T-cell (primary cell): ENCODE measurements at regions not wholly inside any gene's neighbourhood (a gene's known extent, or its start where the extent isn't known, plus 50 kb on each side); places are given as distances from the start of the nearest gene placed in this dataset.

Source experiments
- ATAC-seq, 4 experiments: fragments of 200-7000 bp in 3 of 4; fragments of 150-1000 bp in 1 of 4; cut with Tn5 transposase; replicated peaks in 1 of 4; 1 replicate in 3 of 4; 2 replicates in 1 of 4; pipeline ENCODE4 v1.10.0; 2021; ENCODE audit warnings: moderate library complexity in 3 of 4, mild to moderate bottlenecking in 2 of 4, moderate number of reproducible peaks in 1 of 4
- CTCF ChIA-PET, 2 donors: fragments of 300-600 bp; sonication (Branson Sonifier 250); formaldehyde crosslinking; loops; one replicate each; lab custom pipeline; 2022; ENCODE audit warnings: antibody characterized with exemption in 2 of 2; lab: Charles Lee
- POLR2A ChIA-PET, 2 donors: fragments of 300-600 bp; sonication (Branson Sonifier 250); formaldehyde crosslinking; loops; one replicate each; lab custom pipeline; 2022; ENCODE audit warnings: antibody characterized with exemption in 2 of 2; lab: Charles Lee
- DNase-seq, 35 experiments: peaks; one replicate each; pipeline versions ENCODE4 v3.0.0 to v3.0.0-alpha.2; 2013 to 2023
- H3K27ac ChIP-seq: one replicate; pipeline ENCODE4 v1.5.1; 2013; ENCODE audit warnings: low read length
- H3K27me3 ChIP-seq, 2 experiments: replicated peaks in 1 of 2; 1 replicate in 1 of 2; 2 replicates in 1 of 2; pipeline versions ENCODE4 v1.6.1 to v1.7.0; 2013; ENCODE audit warnings: low read length in 1 of 2, mixed read lengths in 1 of 2; ENCODE audit not compliant: control insufficient read depth in 2 of 2, insufficient read depth in 2 of 2; ENCODE audit errors: extremely low read depth in 1 of 2
- H3K36me3 ChIP-seq, 2 donors: 1 replicate in 1 of 2; 2 replicates in 1 of 2; pipeline versions ENCODE4 v1.6.1 to v1.7.0; 2013; ENCODE audit warnings: low read length in 1 of 2; ENCODE audit not compliant: control insufficient read depth in 2 of 2, insufficient read depth in 1 of 2; ENCODE audit errors: extremely low read depth in 1 of 2
- H3K4me1 ChIP-seq, 2 experiments: 1 replicate in 1 of 2; 2 replicates in 1 of 2; pipeline versions ENCODE4 v1.6.1 to v1.7.0; 2013; ENCODE audit warnings: low read length in 2 of 2, mixed read lengths in 1 of 2; ENCODE audit not compliant: insufficient read depth in 2 of 2, control insufficient read depth in 1 of 2; ENCODE audit errors: extremely low read depth in 1 of 2
- H3K4me3 ChIP-seq, 2 donors: 1 replicate in 1 of 2; 2 replicates in 1 of 2; pipeline versions ENCODE4 v1.5.1 to v1.7.0; 2013; ENCODE audit warnings: mild to moderate bottlenecking in 2 of 2, low read length in 1 of 2, moderate library complexity in 1 of 2; ENCODE audit not compliant: control insufficient read depth in 1 of 2; ENCODE audit errors: extremely low read depth in 1 of 2
- H3K9me3 ChIP-seq: 2 replicates; pipeline ENCODE4 v1.7.0; 2013
- H3K27ac Mint-ChIP-seq, 2 donors: one replicate each; pipeline ENCODE4 v1.8.0; 2020 to 2021; ENCODE audit warnings: mild to moderate bottlenecking in 2 of 2, mixed read lengths in 2 of 2
- H3K27me3 Mint-ChIP-seq, 2 donors: one replicate each; pipeline ENCODE4 v1.8.0; 2021 to 2022; ENCODE audit warnings: mixed read lengths in 2 of 2
- H3K36me3 Mint-ChIP-seq: one replicate; pipeline ENCODE4 v1.8.0; 2021; ENCODE audit warnings: mixed read lengths
- H3K4me1 Mint-ChIP-seq, 3 donors: one replicate each; pipeline ENCODE4 v1.8.0; 2020 to 2022; ENCODE audit warnings: mixed read lengths in 3 of 3, mild to moderate bottlenecking in 1 of 3
- H3K4me3 Mint-ChIP-seq, 3 donors: one replicate each; pipeline ENCODE4 v1.8.0; 2020 to 2022; ENCODE audit warnings: mild to moderate bottlenecking in 3 of 3, mixed read lengths in 3 of 3, moderate library complexity in 3 of 3
- H3K9me3 Mint-ChIP-seq, 3 donors: one replicate each; pipeline ENCODE4 v1.8.0; 2020 to 2022; ENCODE audit warnings: mixed read lengths in 3 of 3
- WGBS: methylation state at CpG from one replicate; pipeline ENCODE4 v1.1.5; 2013; ENCODE audit warnings: missing lambda C conversion rate; ENCODE audit not compliant: insufficient coverage; 5-methylcytosine and 5-hydroxymethylcytosine counted together

GRCh38 chr2:118677546-118677945 lies 169.9 kb downstream of the EN1 start:
- no peaks in the 10 kb centered on the region for H3K36me3 Mint-ChIP-seq
- CTCF ChIA-PET = no interaction called here
- no peak overlapping the region for H3K4me3 Mint-ChIP-seq

GRCh38 chr2:118675531-118675930 lies 171.9 kb downstream of the EN1 start:
- H3K27ac Mint-ChIP-seq = no peak overlapping the region

More at GRCh38 chr2:118677546-118677945, 169.9 kb downstream of the EN1 start:
- H3K27ac Mint-ChIP-seq = no peak overlapping the region
- Histone ChIP-seq H3K36me3 (no peaks in the 10 kb centered on the region), H3K4me1 (no peaks in the 10 kb centered on the region), H3K27me3 (peaks cover 0 to 5% of the 10 kb centered on the region in 2 experiments), H3K9me3 (no peaks in the 10 kb centered on the region), H3K27ac (no peak overlapping the region), H3K4me3 (no peak overlapping the region)
- DNase-seq (no peak), ATAC-seq (no peak)
- H3K9me3 Mint-ChIP-seq = peaks cover 0 to 5% (median 0%) of the 10 kb centered on the region in 3 donors
- WGBS = 80% methylated on average over 1 of the region's 1 CpG
- no peaks in the 10 kb centered on the region for H3K4me1 Mint-ChIP-seq
- H3K27me3 Mint-ChIP-seq = peaks cover 3 to 6% of the 10 kb centered on the region in 2 donors
- POLR2A ChIA-PET = no interaction called here

GRCh38 chr2:118672571-118673158 lies 174.8 kb downstream of the EN1 start:
- no peaks in the 10 kb centered on the region for H3K9me3 Mint-ChIP-seq

More at GRCh38 chr2:118675531-118675930, 171.9 kb downstream of the EN1 start:
- Histone ChIP-seq H3K9me3 (no peaks in the 10 kb centered on the region), H3K36me3 (no peaks in the 10 kb centered on the region), H3K4me1 (no peaks in the 10 kb centered on the region), H3K27ac (no peak overlapping the region), H3K4me3 (no peak overlapping the region), H3K27me3 (peaks cover 0 to 5% of the 10 kb centered on the region in 2 experiments)
- no peaks in the 10 kb centered on the region for H3K4me1 Mint-ChIP-seq
- H3K27me3 Mint-ChIP-seq = peaks cover 4 to 6% of the 10 kb centered on the region in 2 donors
- H3K36me3 Mint-ChIP-seq = no peaks in the 10 kb centered on the region
- DNase-seq (no peak), ATAC-seq (no peak)
- ChIA-PET POLR2A (no interaction called here), CTCF (no interaction called here)
- H3K9me3 Mint-ChIP-seq = peaks cover 0 to 5% (median 0%) of the 10 kb centered on the region in 3 donors
- no peak overlapping the region for H3K4me3 Mint-ChIP-seq

GRCh38 chr2:118671701-118672454 lies 175.6 kb downstream of the EN1 start:
- no peak overlapping the region for H3K4me3 ChIP-seq
- no peaks in the 10 kb centered on the region for H3K9me3 ChIP-seq
- Mint-ChIP-seq H3K27me3 (peaks cover 4 to 6% of the 10 kb centered on the region in 2 donors), H3K27ac (no peak overlapping the region), H3K4me1 (no peaks in the 10 kb centered on the region), H3K4me3 (no peak overlapping the region), H3K9me3 (no peaks in the 10 kb centered on the region), H3K36me3 (no peaks in the 10 kb centered on the region)
- ChIA-PET POLR2A (no interaction called here), CTCF (no interaction called here)
- no peak for ATAC-seq
- peaks cover 0 to 6% of the 10 kb centered on the region in 2 experiments for H3K27me3 ChIP-seq
- DNase-seq = no peak
- H3K27ac ChIP-seq = no peak overlapping the region
- WGBS = no CpG with 5 or more reads among the region's 5 CpGs
- H3K36me3 ChIP-seq = no peaks in the 10 kb centered on the region
- H3K4me1 ChIP-seq = no peaks in the 10 kb centered on the region

More at GRCh38 chr2:118672571-118673158, 174.8 kb downstream of the EN1 start:
- no peaks in the 10 kb centered on the region for H3K9me3 ChIP-seq
- ChIA-PET CTCF (no interaction called here), POLR2A (no interaction called here)
- DNase-seq (no peak), ATAC-seq (no peak)
- H3K36me3 Mint-ChIP-seq = no peaks in the 10 kb centered on the region
- no peak overlapping the region for H3K27ac Mint-ChIP-seq
- no peaks in the 10 kb centered on the region for H3K4me1 ChIP-seq
- WGBS = 70% methylated on average over 2 of the region's 3 CpGs
- no peak overlapping the region for H3K4me3 ChIP-seq
- peaks cover 0 to 6% of the 10 kb centered on the region in 2 experiments for H3K27me3 ChIP-seq
- H3K36me3 ChIP-seq = no peaks in the 10 kb centered on the region
- no peaks in the 10 kb centered on the region for H3K4me1 Mint-ChIP-seq
- H3K27ac ChIP-seq = no peak overlapping the region
- peaks cover 4 to 6% of the 10 kb centered on the region in 2 donors for H3K27me3 Mint-ChIP-seq
- no peak overlapping the region for H3K4me3 Mint-ChIP-seq

GRCh38 chr2:118670838-118671237 lies 176.6 kb downstream of the EN1 start:
- ChIA-PET CTCF (no interaction called here), POLR2A (no interaction called here)
- Histone ChIP-seq H3K4me1 (no peaks in the 10 kb centered on the region), H3K4me3 (no peak overlapping the region), H3K36me3 (no peaks in the 10 kb centered on the region), H3K27ac (no peak overlapping the region), H3K27me3 (peaks cover 0 to 6% of the 10 kb centered on the region in 2 experiments), H3K9me3 (no peaks in the 10 kb centered on the region)
- Mint-ChIP-seq H3K9me3 (peaks cover 0 to under 1% (median 0%) of the 10 kb centered on the region in 3 donors), H3K27me3 (peaks cover 4 to 9% of the 10 kb centered on the region in 2 donors), H3K36me3 (no peaks in the 10 kb centered on the region), H3K4me3 (no peak overlapping the region), H3K27ac (no peak overlapping the region), H3K4me1 (no peaks in the 10 kb centered on the region)
- DNase-seq = no peak
- WGBS = 64% methylated on average over 4 of the region's 6 CpGs
- no peak for ATAC-seq

- CTCF ChIA-PET = no interaction called here
- Histone ChIP-seq H3K4me3 (no peak overlapping the region), H3K27me3 (peaks cover 0 to 6% of the 10 kb centered on the region in 2 experiments), H3K9me3 (no peaks in the 10 kb centered on the region), H3K4me1 (no peaks in the 10 kb centered on the region), H3K27ac (no peak overlapping the region), H3K36me3 (no peaks in the 10 kb centered on the region)
- Mint-ChIP-seq H3K27ac (no peak overlapping the region), H3K9me3 (peaks cover 0 to 6% (median 0%) of the 10 kb centered on the region in 3 donors), H3K36me3 (no peaks in the 10 kb centered on the region), H3K4me3 (no peak overlapping the region), H3K27me3 (peaks cover 4 to 13% of the 10 kb centered on the region in 2 donors), H3K4me1 (no peaks in the 10 kb centered on the region)
- DNase-seq (no peak), ATAC-seq (no peak)
- POLR2A ChIA-PET = no interaction called here
- WGBS = 78% methylated on average over 2 of the region's 2 CpGs
Measured at GRCh38 chr2:118670276-118670675, 177.2 kb downstream of the EN1 start.
